ENCODE measurements at regions not wholly inside any gene's neighbourhood (a gene's known extent, or its start where the extent isn't known, plus 50 kb on each side); places are given as distances from the start of the nearest gene placed in this dataset.

DNA sequence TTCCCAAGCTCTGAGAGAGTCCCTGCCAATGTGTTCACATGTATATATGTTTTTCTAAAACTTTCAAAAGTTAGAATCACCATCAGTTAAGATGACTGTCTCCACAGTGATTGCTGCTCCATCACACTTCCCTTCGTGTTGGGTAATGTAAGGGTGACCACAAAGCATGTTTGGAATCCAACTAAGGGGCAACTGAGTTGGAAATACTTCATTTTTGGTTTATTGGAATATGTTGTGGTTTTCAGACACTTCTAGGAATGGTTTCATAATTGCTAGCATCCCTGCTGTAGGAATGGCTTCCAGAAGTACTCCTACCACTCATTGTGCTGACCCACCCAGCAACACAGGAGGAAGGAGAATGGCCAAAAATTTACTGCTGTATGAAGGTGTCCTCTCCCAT is 212.5 kb upstream of the GULP1 start:
- Histone ChIP-seq H3K27me3 (no peaks in the 10 kb centered on the region), H3K9me3 (peaks cover 0 to 3% (median 0%) of the 10 kb centered on the region in 12 donors), H3K36me3 (no peaks in the 10 kb centered on the region), H3K4me1 (no peaks in the 10 kb centered on the region), H3K27ac (no peak overlapping the region), H3K4me3 (no peak overlapping the region)
- ATAC-seq (no peak), DNase-seq (no peak)
- no peak for TF ChIP-seq POLR2A (IDR thresholded peaks at IDR 0.05)
- TF ChIP-seq, protein P1, sequence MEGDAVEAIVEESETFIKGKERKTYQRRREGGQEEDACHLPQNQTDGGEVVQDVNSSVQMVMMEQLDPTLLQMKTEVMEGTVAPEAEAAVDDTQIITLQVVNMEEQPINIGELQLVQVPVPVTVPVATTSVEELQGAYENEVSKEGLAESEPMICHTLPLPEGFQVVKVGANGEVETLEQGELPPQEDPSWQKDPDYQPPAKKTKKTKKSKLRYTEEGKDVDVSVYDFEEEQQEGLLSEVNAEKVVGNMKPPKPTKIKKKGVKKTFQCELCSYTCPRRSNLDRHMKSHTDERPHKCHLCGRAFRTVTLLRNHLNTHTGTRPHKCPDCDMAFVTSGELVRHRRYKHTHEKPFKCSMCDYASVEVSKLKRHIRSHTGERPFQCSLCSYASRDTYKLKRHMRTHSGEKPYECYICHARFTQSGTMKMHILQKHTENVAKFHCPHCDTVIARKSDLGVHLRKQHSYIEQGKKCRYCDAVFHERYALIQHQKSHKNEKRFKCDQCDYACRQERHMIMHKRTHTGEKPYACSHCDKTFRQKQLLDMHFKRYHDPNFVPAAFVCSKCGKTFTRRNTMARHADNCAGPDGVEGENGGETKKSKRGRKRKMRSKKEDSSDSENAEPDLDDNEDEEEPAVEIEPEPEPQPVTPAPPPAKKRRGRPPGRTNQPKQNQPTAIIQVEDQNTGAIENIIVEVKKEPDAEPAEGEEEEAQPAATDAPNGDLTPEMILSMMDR (IDR thresholded peaks at IDR 0.05), result no peak
- intact Hi-C loops (cut with DNase I), result no loop called here
- 67 to 96% (median 80%) methylated on average over 1 of the region's 1 CpG for WGBS, 4 donors

DNA sequence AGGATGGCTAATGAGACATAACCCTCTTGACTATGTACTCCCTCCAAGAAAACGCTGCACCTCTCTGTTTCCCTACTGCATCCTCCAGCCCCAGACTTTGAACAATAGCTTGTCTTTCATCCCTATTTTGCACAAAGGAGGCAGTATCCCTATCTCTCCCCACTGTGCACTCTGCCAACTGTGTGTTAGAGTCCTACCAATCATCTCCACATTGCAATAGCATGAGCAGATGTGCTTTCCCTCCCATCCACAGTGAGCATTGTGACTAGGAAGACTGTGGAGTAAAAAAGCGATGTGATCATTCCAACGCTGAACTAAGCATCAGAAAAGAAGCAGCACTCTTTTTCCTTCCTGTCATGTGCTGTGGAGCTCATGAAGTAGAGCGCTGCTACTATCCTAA is 206.3 kb upstream of the GULP1 start:
- DNase-seq (no peak), ATAC-seq (no peak)
- Histone ChIP-seq H3K27ac (no peak overlapping the region), H3K4me3 (no peak overlapping the region), H3K4me1 (no peaks in the 10 kb centered on the region), H3K36me3 (no peaks in the 10 kb centered on the region), H3K27me3 (no peaks in the 10 kb centered on the region), H3K9me3 (peaks cover 0 to 20% (median 0%) of the 10 kb centered on the region in 12 donors)
- intact Hi-C loops (cut with DNase I), result no loop called here
- TF ChIP-seq POLR2A (IDR thresholded peaks at IDR 0.05), result no peak
- TF ChIP-seq, protein P1 (IDR thresholded peaks at IDR 0.05), result no peak
- WGBS, 4 donors, result 55 to 68% (median 64%) methylated on average over 4 of the region's 4 CpGs

DNA sequence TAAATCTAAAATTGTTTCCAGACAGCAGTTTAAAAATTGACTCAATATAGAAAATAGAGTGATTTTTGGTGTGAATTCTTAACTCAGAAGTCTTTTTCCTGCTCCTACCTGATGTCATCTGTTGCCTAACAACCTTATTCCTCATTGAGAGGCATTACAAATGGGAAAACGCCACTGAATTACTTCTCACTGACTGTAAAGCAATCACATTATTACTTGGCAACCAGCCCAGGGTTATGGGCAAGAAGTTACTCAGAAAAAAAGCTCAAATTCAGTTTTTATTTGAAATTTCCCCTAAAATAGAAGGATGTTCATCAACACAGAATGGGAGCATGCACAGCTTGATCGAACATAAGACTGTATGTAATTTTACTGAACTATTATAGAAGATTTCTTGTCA is 201.8 kb upstream of the GULP1 start:
- 68 to 79% (median 75%) methylated on average over 2 of the region's 2 CpGs for WGBS, 4 donors
- no peaks in the 10 kb centered on the region for H3K36me3 ChIP-seq
- no peaks in the 10 kb centered on the region for H3K4me1 ChIP-seq
- intact Hi-C loops (cut with DNase I), result no loop called here
- peaks cover 0 to 20% (median 0%) of the 10 kb centered on the region in 12 donors for H3K9me3 ChIP-seq
- H3K4me3 ChIP-seq, result no peak overlapping the region
- H3K27me3 ChIP-seq, result no peaks in the 10 kb centered on the region
- no peak for TF ChIP-seq POLR2A (IDR thresholded peaks at IDR 0.05)
- TF ChIP-seq, protein P1 (IDR thresholded peaks at IDR 0.05), result no peak
- no peak for DNase-seq
- H3K27ac ChIP-seq, result no peak overlapping the region
- no peak for ATAC-seq

DNA sequence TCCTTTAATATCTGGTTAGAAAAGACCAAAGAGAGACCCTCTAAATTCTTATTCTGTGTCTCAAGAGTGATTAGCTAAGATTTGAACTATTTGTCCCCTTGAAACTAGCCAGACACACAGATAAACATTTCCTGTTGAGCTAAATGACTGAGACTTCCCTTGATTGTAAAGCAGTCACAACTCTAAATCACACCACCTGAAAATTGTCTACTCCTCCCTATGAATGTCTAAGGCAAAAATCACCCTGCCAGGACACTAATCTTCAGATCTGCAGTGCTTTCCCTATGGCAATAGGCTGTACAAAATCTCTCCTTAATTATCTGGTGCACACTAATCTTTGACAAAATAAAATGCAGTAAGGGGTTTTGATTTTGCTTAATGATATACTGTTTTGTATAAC is 200.5 kb upstream of the GULP1 start:
- H3K27ac ChIP-seq, result no peak overlapping the region
- DNase-seq (no peak), ATAC-seq (no peak)
- H3K4me1 ChIP-seq, result no peaks in the 10 kb centered on the region
- H3K9me3 ChIP-seq, result peaks cover 0 to 20% (median 0%) of the 10 kb centered on the region in 12 donors
- no peak overlapping the region for H3K4me3 ChIP-seq
- intact Hi-C loops (cut with DNase I), result no loop called here
- H3K36me3 ChIP-seq, result no peaks in the 10 kb centered on the region
- TF ChIP-seq, protein P1 (IDR thresholded peaks at IDR 0.05), result no peak
- no peaks in the 10 kb centered on the region for H3K27me3 ChIP-seq

All from heart left ventricle (tissue), 16 donors.